Small intestine (tissue), 7 donors: ENCODE measurements at regions not wholly inside any gene's neighbourhood (a gene's known extent, or its start where the extent isn't known, plus 50 kb on each side); places are given as distances from the start of the nearest gene placed in this dataset.
"Not testable (repeated sequence)": the region's sequence is repeated elsewhere in the genome, so short reads cannot be mapped to it uniquely, and the experiment has no call there.

Experiments used
- DNase-seq, 2 donors: peaks; one replicate each; pipeline versions ENCODE4 v3.0.0 to v3.0.0-alpha.2; 2013
- FAIRE-seq: peaks from 2 replicates; lab custom pipeline; 2012; peaks lifted over from hg19 to GRCh38; lab: Jason Lieb, UNC
- H3K27ac ChIP-seq, 3 donors: one replicate each; pipeline ENCODE4 v1.5.1; 2013; ENCODE audit warnings: low read length in 2 of 3, mild to moderate bottlenecking in 2 of 3, control low read depth in 1 of 3, inconsistent platforms in 1 of 3, low read depth in 1 of 3, moderate library complexity in 1 of 3
- H3K27me3 ChIP-seq, 3 donors: one replicate each; pipeline ENCODE4 v1.6.1; 2013; ENCODE audit warnings: low read length in 3 of 3, inconsistent platforms in 1 of 3; ENCODE audit not compliant: control insufficient read depth in 3 of 3, insufficient read depth in 3 of 3
- H3K36me3 ChIP-seq, 3 donors: one replicate each; pipeline ENCODE4 v1.6.1; 2013; ENCODE audit warnings: low read length in 3 of 3, inconsistent platforms in 1 of 3, low read depth in 1 of 3, mild to moderate bottlenecking in 1 of 3, moderate library complexity in 1 of 3; ENCODE audit not compliant: control insufficient read depth in 3 of 3, insufficient read depth in 2 of 3
- H3K4me1 ChIP-seq, 3 donors: one replicate each; pipeline ENCODE4 v1.6.1; 2013; ENCODE audit warnings: low read length in 2 of 3, inconsistent platforms in 1 of 3, low read depth in 1 of 3, mild to moderate bottlenecking in 1 of 3, moderate library complexity in 1 of 3; ENCODE audit not compliant: control insufficient read depth in 3 of 3, insufficient read depth in 2 of 3
- H3K4me3 ChIP-seq, 3 donors: one replicate each; pipeline ENCODE4 v1.5.1; 2013; ENCODE audit warnings: low read length in 3 of 3, control low read depth in 1 of 3, inconsistent platforms in 1 of 3, low read depth in 1 of 3, mild to moderate bottlenecking in 1 of 3, moderate library complexity in 1 of 3
- H3K9me3 ChIP-seq, 2 donors: one replicate each; pipeline ENCODE4 v1.6.1; 2013; ENCODE audit warnings: low read depth in 1 of 2, low read length in 1 of 2; ENCODE audit not compliant: control insufficient read depth in 2 of 2, insufficient read depth in 1 of 2
- WGBS, 3 donors: extraction: QIAGEN DNeasy Blood & Tissue Kit; methylation state at CpG; one replicate each; pipeline ENCODE4 v1.1.7; 2013; 5-methylcytosine and 5-hydroxymethylcytosine counted together
- donor health status: healthy with polysubstance abuse.
- donor health status: control.
- donor health status: control.
- donor health status: Bipolar disorder and iron deficiency.
- donor health status: healthy.

DNA sequence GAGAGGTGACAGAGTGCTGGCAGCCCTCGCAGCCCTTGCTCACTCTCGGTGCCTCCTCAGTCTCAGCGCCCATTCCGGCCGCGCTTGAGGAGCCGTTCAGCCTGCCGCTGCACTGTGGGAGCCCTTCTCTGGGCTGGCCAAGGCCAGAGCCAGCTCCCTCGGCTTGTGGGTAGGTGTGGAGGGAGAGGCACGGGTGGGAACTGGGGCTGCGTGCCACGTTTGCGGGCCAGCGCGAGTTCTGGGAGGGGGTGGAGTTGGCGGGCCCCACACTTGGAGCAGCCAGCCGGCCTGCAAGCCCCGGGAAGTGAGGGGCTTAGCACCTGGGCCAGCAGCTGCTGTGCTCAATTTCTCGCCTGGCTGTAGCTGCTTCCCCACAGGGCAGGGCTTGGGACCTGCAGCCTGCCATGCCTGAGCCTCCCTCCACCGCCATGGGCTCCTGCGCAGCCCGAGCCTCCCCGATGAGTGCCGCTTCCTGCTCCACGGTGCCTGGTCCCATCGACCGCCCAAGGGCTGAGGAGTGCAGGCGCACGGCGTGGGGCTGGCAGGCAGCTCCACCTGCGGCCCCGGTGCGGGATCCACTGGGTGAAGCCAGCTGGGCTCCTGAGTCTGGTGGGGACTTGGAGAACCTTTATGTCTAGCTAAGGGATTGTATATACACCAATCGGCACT is 1278.1 kb downstream of the SUCLG1 start:
- not testable (repeated sequence) for DNase-seq, H3K9me3 ChIP-seq, H3K27ac ChIP-seq, H3K4me1 ChIP-seq, H3K27me3 ChIP-seq, H3K36me3 ChIP-seq, H3K4me3 ChIP-seq, FAIRE-seq
- WGBS, 3 donors, result 93 to 94% (median 93%) methylated on average over 34 of the region's 34 CpGs

DNA sequence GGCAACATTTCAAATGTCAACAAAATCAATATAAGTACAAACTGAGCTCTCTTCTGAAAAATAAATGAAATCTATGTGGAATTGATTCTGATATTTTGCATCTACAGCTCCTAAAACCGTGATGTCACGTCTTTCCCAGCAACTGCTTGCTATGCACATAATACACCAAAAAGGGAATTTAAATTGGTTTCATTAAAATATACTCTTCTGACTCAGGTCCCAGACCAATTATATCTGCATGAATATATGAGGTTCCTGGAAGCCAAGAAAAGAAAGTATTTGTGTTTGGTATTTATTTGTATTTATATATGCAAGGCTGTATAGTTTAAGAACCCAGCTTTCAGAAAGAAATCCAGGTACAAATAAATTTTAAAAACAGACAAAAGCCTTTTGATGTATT is 1282.5 kb downstream of the SUCLG1 start:
- no peak overlapping the region for H3K27ac ChIP-seq
- H3K4me1 ChIP-seq, result no peaks in the 10 kb centered on the region
- 86 to 92% (median 87%) methylated on average over 2 of the region's 2 CpGs for WGBS, 3 donors
- DNase-seq (no peak), FAIRE-seq (no peak)
- H3K27me3 ChIP-seq, result no peaks in the 10 kb centered on the region
- H3K4me3 ChIP-seq, result no peak overlapping the region
- H3K36me3 ChIP-seq, result no peaks in the 10 kb centered on the region
- H3K9me3 ChIP-seq, result peaks cover 0 to 8% of the 10 kb centered on the region in 2 donors

DNA sequence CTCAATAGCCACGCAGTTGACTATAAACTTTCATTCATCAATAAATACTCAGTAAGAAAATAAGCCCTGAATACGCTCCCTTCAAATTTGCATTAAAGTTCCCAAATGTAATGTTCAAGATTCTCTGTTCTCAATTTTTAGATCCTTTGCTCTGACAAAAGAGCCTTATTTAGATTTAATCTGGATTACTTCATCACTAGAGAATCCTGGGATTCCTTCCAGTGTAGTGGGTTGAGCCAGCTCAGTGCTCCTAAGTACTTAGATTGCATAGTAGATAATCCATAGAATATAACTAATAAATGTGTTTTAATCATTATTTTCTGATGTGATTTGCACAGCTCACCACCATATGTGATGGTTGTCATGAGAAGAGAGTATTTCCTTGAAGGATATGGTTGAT is 1286.2 kb downstream of the SUCLG1 start:
- DNase-seq (no peak), FAIRE-seq (no peak)
- Histone ChIP-seq H3K9me3 (no peaks in the 10 kb centered on the region), H3K4me3 (no peak overlapping the region), H3K4me1 (no peaks in the 10 kb centered on the region), H3K36me3 (no peaks in the 10 kb centered on the region), H3K27ac (no peak overlapping the region), H3K27me3 (no peaks in the 10 kb centered on the region)
- 80 to 97% (median 83%) methylated on average over 2 of the region's 2 CpGs for WGBS, 3 donors

DNA sequence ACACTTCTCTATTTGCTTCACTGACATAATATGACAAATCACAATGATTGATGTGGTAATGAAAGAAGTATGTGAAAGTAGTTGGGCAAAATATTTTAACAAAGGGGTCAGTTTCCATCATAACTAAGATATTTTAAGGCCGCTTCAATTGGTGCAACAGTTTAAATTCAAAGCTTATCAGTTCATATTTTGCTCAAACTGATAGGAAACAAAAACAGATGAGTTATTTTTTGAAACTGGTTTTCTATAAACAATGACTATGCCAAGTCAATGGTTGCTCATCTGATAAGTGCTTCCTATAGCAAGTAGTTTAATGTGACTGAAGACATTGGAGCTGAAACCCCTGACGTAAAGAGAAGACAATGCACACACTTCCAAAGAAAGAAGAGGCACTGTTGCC is 1290.7 kb downstream of the SUCLG1 start:
- no peak overlapping the region for H3K27ac ChIP-seq
- no peaks in the 10 kb centered on the region for H3K36me3 ChIP-seq
- FAIRE-seq (no peak), DNase-seq (no peak)
- no peaks in the 10 kb centered on the region for H3K9me3 ChIP-seq
- H3K4me3 ChIP-seq, result no peak overlapping the region
- 91 to 94% (median 92%) methylated on average over 2 of the region's 2 CpGs for WGBS, 3 donors
- no peaks in the 10 kb centered on the region for H3K27me3 ChIP-seq
- no peaks in the 10 kb centered on the region for H3K4me1 ChIP-seq

DNA sequence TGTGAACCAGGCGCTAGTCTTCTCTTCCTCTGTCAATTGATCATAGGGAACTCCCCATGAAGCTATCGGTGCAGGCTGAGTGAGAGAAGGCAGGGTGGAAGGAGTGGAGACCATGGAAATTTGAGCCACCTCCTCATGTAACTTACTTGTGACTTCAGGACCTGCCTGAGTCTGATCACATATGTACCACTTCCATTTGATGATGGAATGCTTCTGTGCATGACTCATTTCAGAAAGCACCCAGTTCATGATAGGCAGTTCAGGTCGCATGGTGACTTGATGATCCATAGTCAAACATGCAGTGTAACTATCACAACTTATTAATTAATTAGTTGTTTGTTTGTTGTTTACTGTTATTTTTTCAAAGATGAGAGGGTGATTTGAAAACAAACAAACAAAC is 1296.7 kb downstream of the SUCLG1 start:
- no peak for FAIRE-seq
- no peaks in the 10 kb centered on the region for H3K4me1 ChIP-seq
- no peak overlapping the region for H3K4me3 ChIP-seq
- DNase-seq, result no peak
- H3K36me3 ChIP-seq, result no peaks in the 10 kb centered on the region
- H3K27ac ChIP-seq, result no peak overlapping the region
- no peaks in the 10 kb centered on the region for H3K27me3 ChIP-seq
- WGBS, 3 donors, result 78 to 90% (median 84%) methylated on average over 3 of the region's 3 CpGs
- H3K9me3 ChIP-seq, result no peaks in the 10 kb centered on the region

DNA sequence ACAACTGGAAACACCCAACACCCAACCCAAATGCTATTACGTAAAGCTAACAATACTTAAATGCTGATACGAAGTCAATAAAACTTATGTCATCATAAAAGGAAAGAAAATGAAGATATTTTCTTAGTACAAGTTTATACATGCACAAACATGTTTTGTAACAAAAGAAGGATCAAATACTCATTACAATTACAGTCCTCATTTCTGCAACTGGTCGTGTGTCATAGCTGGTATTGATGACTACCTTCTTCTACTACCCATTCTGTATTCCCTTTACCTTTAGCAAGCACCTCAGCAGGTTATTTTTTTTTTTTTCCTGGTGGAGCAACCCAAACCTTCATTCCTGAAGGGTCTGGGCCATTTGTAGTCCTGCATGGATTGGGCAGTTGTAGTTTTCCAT is 1298.5 kb downstream of the SUCLG1 start:
- no peaks in the 10 kb centered on the region for H3K36me3 ChIP-seq
- H3K4me1 ChIP-seq, result no peaks in the 10 kb centered on the region
- H3K9me3 ChIP-seq, result peaks cover 0 to 2% of the 10 kb centered on the region in 2 donors
- FAIRE-seq (no peak), DNase-seq (no peak)
- no peak overlapping the region for H3K4me3 ChIP-seq
- H3K27me3 ChIP-seq, result no peaks in the 10 kb centered on the region
- no peak overlapping the region for H3K27ac ChIP-seq
- WGBS, 3 donors, result 60 to 82% (median 65%) methylated on average over 3 of the region's 3 CpGs

DNA sequence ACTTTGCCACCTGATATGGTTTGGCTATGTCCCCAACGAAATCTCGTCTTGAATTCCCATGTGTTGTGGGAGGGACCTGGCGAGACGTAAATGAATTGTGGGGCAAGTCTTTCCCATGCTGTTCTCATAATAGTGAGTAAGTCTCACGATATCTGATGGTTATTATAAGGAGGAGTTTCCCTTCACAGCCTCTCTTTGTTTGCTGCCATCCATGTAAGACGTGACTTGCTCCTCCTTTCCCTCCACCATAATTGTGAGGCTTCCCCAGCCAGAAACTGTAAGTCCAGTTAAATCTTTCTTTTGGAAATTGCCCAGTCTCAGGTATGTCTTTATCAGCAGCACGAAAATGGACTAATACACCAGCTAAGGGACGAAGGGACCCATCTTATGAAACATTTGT is 1303.3 kb downstream of the SUCLG1 start:
- 82 to 91% (median 88%) methylated on average over 8 of the region's 8 CpGs for WGBS, 3 donors
- FAIRE-seq, result no peak
- no peak for DNase-seq
- no peak overlapping the region for H3K27ac ChIP-seq
- H3K36me3 ChIP-seq, result no peaks in the 10 kb centered on the region
- no peaks in the 10 kb centered on the region for H3K27me3 ChIP-seq
- no peaks in the 10 kb centered on the region for H3K4me1 ChIP-seq
- H3K9me3 ChIP-seq, result peaks cover 0 to 2% of the 10 kb centered on the region in 2 donors
- no peak overlapping the region for H3K4me3 ChIP-seq

DNA sequence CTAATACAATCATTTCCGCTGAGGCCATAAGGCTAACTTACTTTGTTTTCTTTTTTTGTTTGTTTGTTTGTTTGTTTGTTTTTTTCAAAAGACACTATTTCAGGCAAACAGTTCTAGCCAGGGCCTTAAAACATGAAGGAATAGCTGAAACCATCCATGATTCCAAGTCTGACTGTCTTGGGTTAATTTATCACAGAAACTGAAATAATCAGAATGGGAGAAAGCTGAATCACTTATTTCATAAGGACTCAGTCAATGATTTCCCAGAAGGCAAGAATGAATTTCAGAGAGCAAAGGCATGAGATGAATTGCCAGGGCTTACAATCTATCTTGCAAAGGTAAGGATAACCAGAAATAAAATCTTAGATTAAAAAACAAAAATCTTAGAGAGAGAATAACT is 1315.1 kb downstream of the SUCLG1 start:
- Histone ChIP-seq H3K27me3 (no peaks in the 10 kb centered on the region), H3K9me3 (no peaks in the 10 kb centered on the region), H3K27ac (no peak overlapping the region), H3K4me3 (no peak overlapping the region), H3K36me3 (no peaks in the 10 kb centered on the region), H3K4me1 (no peaks in the 10 kb centered on the region)
- FAIRE-seq (no peak), DNase-seq (no peak)
- WGBS, 3 donors, result 90 to 92% (median 90%) methylated on average over 1 of the region's 1 CpG

DNA sequence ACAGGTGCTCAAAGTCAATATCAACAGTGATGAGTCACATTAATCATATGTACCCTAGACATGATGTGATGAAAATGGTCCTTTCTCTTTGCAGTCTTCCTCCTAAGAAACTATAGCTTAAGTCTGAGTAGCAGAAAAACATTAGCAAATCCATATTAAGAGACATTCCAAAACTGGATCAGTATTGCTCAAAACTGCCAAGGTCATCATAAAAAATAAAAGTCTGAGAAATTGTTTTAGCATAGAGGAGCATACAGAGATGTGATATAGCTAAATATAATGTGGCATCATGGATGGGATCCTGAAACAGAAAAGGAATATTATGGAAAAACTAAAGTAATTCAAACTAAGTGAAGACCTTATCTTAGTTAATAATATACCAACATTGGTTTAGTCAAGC is 1316.1 kb downstream of the SUCLG1 start:
- FAIRE-seq (no peak), DNase-seq (no peak)
- Histone ChIP-seq H3K27ac (no peak overlapping the region), H3K4me3 (no peak overlapping the region), H3K36me3 (no peaks in the 10 kb centered on the region), H3K27me3 (no peaks in the 10 kb centered on the region), H3K4me1 (no peaks in the 10 kb centered on the region), H3K9me3 (no peaks in the 10 kb centered on the region)
